Glomerular endothelial cell (primary cell): ENCODE measurements at regions not wholly inside any gene's neighbourhood (a gene's known extent, or its start where the extent isn't known, plus 50 kb on each side); places are given as distances from the start of the nearest gene placed in this dataset.

ENCODE experiments used
- DNase-seq: peaks from one replicate; pipeline ENCODE4 v3.0.0-alpha.2; 2011; ENCODE audit warnings: low read depth, low spot score; ENCODE audit errors: extremely low read depth

GRCh38 chr13:106433066-106433465 is 102.4 kb downstream of the EFNB2 start:
- no peak for DNase-seq

DNA sequence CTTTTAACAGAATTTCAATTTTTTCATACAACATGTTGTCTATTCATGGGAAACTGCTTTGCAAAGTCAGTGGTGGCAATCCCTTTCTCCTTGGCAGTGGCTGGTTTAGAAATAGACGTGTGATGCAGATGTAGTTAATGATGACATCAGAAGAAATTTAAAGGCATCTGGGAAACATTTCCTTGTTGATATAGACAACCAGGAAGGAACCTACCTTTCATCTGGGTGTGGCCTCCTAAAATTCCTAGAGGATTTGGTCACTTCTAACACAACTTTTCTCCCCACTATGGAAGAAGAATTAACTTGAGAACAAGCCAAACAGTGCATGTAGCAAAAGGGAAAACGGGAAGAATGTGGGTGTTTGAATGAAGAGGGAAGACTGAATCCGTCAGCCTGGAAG is 102.8 kb downstream of the EFNB2 start:
- no peak for DNase-seq

DNA sequence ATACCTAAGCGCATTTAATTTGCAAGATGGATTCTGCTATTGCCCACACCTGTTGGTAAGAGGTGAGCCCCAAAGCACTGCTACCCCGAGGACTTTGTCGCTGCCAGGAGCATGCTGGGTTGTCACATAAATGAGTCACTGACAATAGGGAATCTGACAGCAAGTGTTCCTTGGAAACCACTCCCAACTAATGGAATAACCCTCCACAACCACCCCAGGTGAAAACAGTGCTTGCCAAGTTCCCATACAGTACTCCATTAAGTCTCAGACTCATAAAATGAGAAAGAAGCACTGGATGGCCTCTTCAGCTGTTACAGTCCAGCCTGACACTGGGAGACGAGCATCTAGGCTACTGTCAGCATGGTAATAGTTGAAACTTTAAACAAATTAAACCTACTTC is 108.6 kb downstream of the EFNB2 start:
- DNase-seq, result no peak

DNA sequence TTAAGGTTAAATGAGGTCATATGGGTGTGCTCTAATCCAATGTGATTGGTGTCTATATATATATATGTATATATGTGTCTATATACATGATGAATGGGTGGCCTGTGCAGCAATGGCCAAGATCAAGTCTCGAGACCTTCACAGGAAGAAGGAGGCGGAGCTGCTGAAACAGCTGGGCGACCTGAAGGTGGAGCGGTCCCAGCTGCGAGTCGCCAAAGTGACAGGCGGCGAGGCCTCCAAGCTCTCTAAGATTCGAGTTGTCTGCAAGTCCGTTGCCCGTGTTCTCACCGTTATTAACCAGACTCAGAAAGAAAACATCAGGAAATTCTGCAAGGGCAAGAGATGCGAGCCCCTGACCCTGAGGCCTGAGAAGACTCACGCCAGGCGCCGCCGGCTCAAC is 109.8 kb downstream of the EFNB2 start:
- no peak for DNase-seq

DNA sequence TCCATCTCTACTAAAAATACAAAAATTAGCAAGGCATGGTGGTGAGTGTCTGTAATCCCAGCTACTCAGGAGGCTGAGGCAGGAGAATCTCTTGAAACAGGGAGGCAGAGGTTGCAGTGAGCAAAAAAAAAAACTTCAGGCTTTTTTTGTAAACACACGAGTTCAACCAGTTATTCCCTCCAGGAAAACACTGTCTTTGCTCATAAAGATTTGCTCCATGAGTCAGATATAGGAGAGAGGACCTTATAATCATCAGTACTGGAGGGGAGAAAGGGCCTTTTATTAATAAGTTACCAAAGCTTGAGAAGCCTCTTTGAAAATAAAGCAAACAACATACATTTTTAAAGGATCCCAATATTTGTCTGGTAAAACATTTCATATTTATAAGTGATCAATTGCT is 110.7 kb downstream of the EFNB2 start:
- no peak for DNase-seq

DNA sequence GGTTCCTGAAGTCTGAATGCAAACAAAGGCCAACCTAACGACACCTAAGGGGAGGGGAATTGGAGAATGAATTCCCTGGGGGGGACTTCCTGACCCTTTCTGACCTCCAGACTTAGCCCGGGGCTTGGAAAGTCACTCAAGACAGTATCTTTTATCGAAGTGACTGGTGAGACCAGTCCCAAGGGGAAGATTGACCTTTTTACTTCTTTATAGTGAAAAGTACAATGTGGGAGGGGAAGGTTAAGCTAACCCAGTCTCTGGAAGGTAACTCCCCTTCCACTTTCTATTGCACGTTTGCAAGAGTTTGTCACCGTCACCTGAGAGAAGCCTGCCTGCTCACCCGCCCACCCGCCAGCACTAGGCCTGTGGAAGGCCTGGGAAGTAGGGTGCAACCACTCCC is 111.9 kb downstream of the EFNB2 start:
- DNase-seq, result no peak

DNA sequence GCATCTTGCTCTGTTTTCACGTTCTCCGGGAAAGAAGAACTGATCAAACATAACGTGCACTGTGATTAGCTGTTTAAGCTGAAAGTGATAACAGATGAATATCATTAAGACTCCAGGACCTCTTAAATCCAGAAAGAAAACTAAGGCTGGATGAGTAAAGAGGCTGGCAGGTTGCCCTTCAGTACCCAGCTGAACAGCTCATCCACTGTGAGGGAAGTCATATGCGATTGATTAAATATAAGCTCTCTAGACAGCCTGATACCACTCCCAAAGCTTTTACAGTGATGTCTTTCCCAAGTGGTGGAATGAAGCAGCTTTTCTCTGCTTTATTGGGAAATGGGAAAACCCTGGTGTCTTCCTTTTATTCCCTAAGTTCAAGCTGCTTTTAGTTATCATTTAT is 116.9 kb downstream of the EFNB2 start:
- DNase-seq, result no peak

DNA sequence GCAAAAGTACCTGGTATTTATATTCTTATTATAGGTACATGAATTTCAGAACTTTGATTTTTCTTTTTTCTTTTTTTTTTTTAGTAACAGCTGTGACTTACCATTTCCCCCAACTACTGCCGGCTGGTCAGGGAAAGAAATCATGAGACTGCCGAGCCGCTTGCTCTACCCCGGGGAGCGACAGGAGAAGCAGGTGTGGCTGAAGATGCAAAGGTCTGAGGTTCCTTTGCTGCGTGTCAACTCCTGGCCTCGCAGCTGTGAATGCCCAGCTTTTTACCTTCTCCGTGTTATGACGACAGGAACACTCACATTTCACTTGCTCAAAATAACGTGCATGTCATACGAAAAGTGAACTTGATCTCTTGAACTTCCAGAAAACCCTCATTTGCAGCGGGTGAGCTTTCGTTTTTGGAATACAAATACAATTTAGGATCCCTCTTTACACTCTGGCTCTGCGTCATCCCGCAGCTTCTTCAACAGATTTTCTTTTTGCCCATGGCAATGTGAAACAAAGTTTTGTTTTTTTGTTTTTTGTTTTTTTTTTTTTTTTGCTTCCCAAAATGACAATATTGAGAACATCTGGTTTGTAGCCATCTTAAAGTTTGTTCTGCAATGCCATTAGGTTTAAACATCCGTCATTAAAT is 117.9 kb downstream of the EFNB2 start:
- no peak for DNase-seq

- no peak for DNase-seq
These were observed 118.8 kb downstream of the EFNB2 start for GRCh38 chr13:106416645-106417044.

DNA sequence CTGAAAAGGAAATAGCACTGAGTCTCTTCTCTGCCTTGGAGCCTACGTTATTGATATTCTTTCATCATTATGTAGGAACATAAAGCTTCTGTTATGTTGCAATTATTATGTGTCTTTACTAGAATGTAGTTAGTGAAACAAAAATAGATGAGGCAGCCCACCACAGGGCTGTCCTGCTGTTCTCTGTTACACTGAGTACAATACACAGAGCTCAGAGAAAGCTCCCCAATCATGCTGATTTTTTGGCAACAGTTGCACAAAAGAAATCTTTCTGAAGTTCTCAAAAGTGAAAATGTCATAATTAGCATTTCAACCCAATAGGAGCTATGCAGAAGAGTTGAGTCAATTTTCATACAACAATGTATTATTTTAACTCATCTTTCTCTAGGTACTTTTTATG is 119.5 kb downstream of the EFNB2 start:
- DNase-seq, result no peak

- DNase-seq, result no peak
These were observed 120.0 kb downstream of the EFNB2 start for GRCh38 chr13:106415442-106415841.

DNA sequence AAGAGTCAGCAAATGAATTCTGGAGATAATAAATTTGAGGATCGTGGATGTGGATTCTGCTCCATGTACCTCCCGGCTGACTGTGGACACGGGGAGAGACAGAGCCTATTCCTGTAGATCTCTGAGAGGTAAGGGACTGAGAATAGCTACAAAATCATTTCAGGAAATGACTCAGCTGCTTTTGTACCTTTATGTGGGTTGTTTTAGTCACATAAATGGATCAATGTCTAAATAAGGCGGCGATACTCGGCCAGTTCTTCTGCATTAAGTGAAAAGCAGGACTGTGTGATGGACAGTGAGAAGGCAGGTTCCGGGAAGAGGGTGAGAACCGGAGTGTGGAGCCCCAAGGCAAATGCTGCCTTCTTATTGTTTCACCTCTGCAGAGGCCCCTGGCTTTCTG is 128.1 kb downstream of the EFNB2 start:
- DNase-seq, result no peak

- no peak for DNase-seq
These were observed 129.7 kb downstream of the EFNB2 start for GRCh38 chr13:106405731-106406130.

DNA sequence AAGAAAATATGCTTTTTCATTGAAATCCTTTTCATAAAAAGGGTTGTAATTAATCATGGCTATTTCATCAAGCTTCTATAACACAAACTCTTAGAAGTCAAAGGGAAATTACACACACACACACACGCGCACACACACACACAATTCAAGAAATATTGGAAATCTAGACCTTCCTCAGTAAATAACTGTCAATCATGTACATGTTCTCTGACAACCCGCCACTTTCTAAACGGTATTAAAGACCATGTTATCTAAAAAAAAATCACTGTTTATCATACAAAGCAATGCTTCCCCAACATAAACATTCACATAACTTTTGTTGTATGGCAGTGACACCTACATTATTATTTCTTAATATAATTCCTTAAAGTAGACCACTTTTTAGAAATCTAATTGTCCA is 132.2 kb downstream of the EFNB2 start:
- DNase-seq, result no peak

DNA sequence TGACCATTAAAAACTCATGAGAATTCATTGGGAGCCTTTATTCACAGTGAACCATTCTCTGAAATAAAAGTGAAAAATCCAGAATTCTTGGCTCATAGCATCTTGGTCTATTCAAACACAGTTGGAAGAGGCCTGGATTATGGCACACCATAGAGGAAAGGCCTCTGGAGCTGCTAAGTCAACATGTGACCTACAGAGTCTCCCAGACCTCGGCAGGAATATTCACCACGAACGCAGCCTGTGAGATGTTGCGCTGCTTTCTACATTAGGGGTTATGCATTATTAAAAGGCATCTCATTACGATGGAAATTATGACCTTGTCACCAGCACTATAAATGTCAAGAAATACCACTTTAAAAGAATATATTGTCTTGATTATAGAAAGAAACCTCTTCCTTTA is 132.6 kb downstream of the EFNB2 start:
- no peak for DNase-seq

DNA sequence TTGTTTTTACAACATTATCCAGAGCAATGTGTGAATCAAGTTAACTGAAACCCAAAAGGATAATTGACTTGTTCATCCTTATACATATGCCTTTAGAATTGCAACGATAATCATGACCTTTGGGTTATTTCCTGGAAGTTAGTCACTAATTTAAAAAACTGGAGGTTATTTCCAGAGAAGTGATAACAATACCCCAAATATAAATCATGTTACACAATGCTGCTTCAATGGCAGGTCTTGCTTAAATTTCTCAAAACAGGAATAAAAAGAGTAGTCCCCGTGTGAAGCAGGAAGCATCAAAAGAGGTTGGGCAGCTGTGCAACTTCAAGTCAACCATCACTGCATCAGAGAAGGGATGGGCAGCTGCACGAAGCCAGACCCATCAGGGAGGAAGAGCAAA is 134.4 kb downstream of the EFNB2 start:
- no peak for DNase-seq

DNA sequence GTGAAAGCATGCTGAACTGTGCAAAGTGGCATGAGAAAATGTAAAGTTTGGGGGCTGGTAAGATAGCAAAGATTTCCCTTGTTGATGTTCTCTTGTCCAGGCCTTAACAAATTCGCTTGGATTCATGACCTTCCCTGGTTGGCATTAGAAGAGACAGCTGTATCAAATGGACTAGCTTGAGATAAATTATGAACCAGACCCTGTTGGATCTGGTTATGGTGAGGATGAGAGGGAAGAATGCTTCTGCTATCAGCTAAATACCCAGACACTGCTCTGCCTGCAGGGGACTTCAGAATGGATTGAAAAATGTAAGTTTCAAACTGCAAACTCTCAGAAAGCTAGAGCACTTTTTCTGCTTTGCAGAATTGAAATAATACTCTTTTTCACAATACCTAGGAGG is 135.2 kb downstream of the EFNB2 start:
- DNase-seq, result no peak

DNA sequence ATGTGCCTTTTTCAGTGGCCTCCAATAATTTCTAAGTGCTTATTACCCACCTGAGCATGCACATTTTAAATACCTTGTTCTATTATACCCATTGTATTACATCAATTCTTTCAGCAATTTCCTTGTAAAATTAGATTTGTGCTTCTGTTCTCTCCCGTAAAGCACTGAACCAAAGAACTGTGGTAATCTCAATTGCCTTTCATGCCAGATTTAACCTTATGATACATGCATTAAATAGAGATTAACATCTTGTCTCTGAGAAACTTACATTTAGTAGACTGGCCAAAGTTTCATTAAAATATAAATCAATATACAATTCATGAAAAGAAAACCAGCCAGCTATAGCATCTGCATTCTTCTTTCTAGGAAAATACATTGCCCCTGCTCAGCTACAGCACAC is 137.2 kb downstream of the EFNB2 start:
- no peak for DNase-seq

- DNase-seq, result no peak
These were observed 141.7 kb downstream of the EFNB2 start for GRCh38 chr13:106393776-106394175.

GRCh38 chr13:106391681-106392080 is 143.8 kb downstream of the EFNB2 start:
- DNase-seq, result no peak

DNA sequence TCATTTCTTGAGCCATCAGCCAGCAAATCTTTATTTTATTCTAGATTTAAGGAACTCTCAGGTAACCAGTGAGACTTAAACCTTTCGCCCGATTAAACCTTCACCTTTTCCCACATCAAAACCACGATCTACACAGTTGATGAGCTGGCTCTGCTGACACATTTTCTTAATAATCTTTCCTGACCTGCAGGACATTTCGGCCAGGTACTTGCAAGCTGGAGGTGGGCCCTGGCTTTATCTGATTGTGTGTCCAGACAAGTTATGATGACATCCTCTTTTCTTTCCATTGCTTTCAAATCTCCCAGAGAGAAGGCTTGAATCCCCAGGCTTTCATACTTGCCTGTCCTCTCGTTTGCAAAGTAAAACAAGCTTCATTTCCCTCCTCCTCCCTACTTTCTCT is 144.2 kb downstream of the EFNB2 start:
- no peak for DNase-seq

GRCh38 chr13:106390367-106390766 is 145.1 kb downstream of the EFNB2 start:
- no peak for DNase-seq

GRCh38 chr13:106385654-106386053 is 149.8 kb downstream of the EFNB2 start:
- no peak for DNase-seq
